Prostate gland (tissue), 2 donors: ENCODE measurements at regions not wholly inside any gene's neighbourhood (a gene's known extent, or its start where the extent isn't known, plus 50 kb on each side); places are given as distances from the start of the nearest gene placed in this dataset.

Source experiments
- CTCF ChIP-seq, 4 experiments: fragments of 200-600 bp in 2 of 4; fragments of 450-650 bp in 2 of 4; sonication (generic) in 2 of 4; IDR thresholded peaks; 1 replicate in 3 of 4; 2 replicates in 1 of 4; pipeline ENCODE4 v1.5.1; 2016 to 2019; ENCODE audit warnings: antibody characterized with exemption in 4 of 4, mild to moderate bottlenecking in 2 of 4, moderate library complexity in 2 of 4
- POLR2AphosphoS5 ChIP-seq: sonication (generic); formaldehyde crosslinking; IDR thresholded peaks from one replicate; pipeline ENCODE4 v1.6.1; 2017; ENCODE audit warnings: antibody characterized with exemption

GRCh38 chr20:39243962-39244361 lies 281.8 kb downstream of the DHX35 start:
- TF ChIP-seq CTCF (IDR thresholded peaks at IDR 0.05): no peak
- TF ChIP-seq POLR2AphosphoS5: no peak
